Left kidney (tissue), 1 donor: ENCODE measurements at regions not wholly inside any gene's neighbourhood (a gene's known extent, or its start where the extent isn't known, plus 50 kb on each side); places are given as distances from the start of the nearest gene placed in this dataset.

ENCODE experiments used
- DNase-seq: peaks from one replicate; pipeline ENCODE4 v3.0.0-alpha.2; 2013

- DNase-seq, result no peak
Measured at GRCh38 chr10:109191341-109191740, 732.0 kb downstream of the XPNPEP1 start.

- no peak for DNase-seq
Measured at GRCh38 chr10:109187677-109188076, 735.6 kb downstream of the XPNPEP1 start.

- DNase-seq, result no peak
Measured at GRCh38 chr10:109183366-109183765, 739.9 kb downstream of the XPNPEP1 start.

GRCh38 chr10:109178591-109178990 lies 744.7 kb downstream of the XPNPEP1 start:
- DNase-seq, result no peak

GRCh38 chr10:109174526-109174925 lies 748.8 kb downstream of the XPNPEP1 start:
- DNase-seq, result no peak

- DNase-seq, result no peak
Measured at GRCh38 chr10:109173937-109174336, 749.4 kb downstream of the XPNPEP1 start.

- DNase-seq, result peak; percentile 18
Measured at GRCh38 chr10:109173121-109173520, 750.2 kb downstream of the XPNPEP1 start.

GRCh38 chr10:109166935-109167334 lies 756.4 kb downstream of the XPNPEP1 start:
- no peak for DNase-seq

- peak; percentile 21 for DNase-seq
Measured at GRCh38 chr10:109159351-109159750, 764.0 kb downstream of the XPNPEP1 start.

GRCh38 chr10:109156396-109156795 lies 766.9 kb downstream of the XPNPEP1 start:
- no peak for DNase-seq

- no peak for DNase-seq
Measured at GRCh38 chr10:109149666-109150350, 773.5 kb downstream of the XPNPEP1 start.

- no peak for DNase-seq
Measured at GRCh38 chr10:109127363-109127762, 795.9 kb downstream of the XPNPEP1 start.

GRCh38 chr10:109126541-109126940 lies 796.8 kb downstream of the XPNPEP1 start:
- no peak for DNase-seq

GRCh38 chr10:109126016-109126415 lies 797.3 kb downstream of the XPNPEP1 start:
- no peak for DNase-seq

GRCh38 chr10:109115179-109115578 lies 808.1 kb downstream of the XPNPEP1 start:
- no peak for DNase-seq

GRCh38 chr10:109114579-109114978 lies 808.7 kb downstream of the XPNPEP1 start:
- no peak for DNase-seq

- no peak for DNase-seq
Measured at GRCh38 chr10:109106604-109107003, 816.7 kb downstream of the XPNPEP1 start.

- DNase-seq, result no peak
Measured at GRCh38 chr10:109105725-109106124, 817.6 kb downstream of the XPNPEP1 start.

- DNase-seq, result no peak
Measured at GRCh38 chr10:109104806-109105205, 818.5 kb downstream of the XPNPEP1 start.

GRCh38 chr10:109103278-109103677 lies 820.0 kb downstream of the XPNPEP1 start:
- no peak for DNase-seq

- no peak for DNase-seq
Measured at GRCh38 chr10:109089779-109090178, 833.5 kb downstream of the XPNPEP1 start.

GRCh38 chr10:109071539-109071938 lies 851.8 kb downstream of the XPNPEP1 start:
- no peak for DNase-seq

GRCh38 chr10:109070492-109070891 lies 852.8 kb downstream of the XPNPEP1 start:
- DNase-seq, result no peak

- no peak for DNase-seq
Measured at GRCh38 chr10:109067031-109067430, 856.3 kb downstream of the XPNPEP1 start.

GRCh38 chr10:109065821-109066220 lies 857.5 kb downstream of the XPNPEP1 start:
- no peak for DNase-seq
